Neural cell (in vitro differentiated cells): ENCODE measurements at regions not wholly inside any gene's neighbourhood (a gene's known extent, or its start where the extent isn't known, plus 50 kb on each side); places are given as distances from the start of the nearest gene placed in this dataset.

Experiments used
- H2AFZ ChIP-seq: fragments of 200-600, 300-800 bp; sonication (generic), shearing (Covaris generic); 2 replicates; pipeline ENCODE4 v1.6.0; 2014; ENCODE audit warnings: low read depth, mild to moderate bottlenecking, antibody characterized with exemption, low read length, moderate library complexity
- H3F3A ChIP-seq: fragments of 200-600 bp; shearing (Covaris generic); 2 replicates; pipeline ENCODE4 v1.6.1; 2016; ENCODE audit warnings: mild to moderate bottlenecking, moderate library complexity, mixed read lengths, antibody characterized with exemption, low read length; ENCODE audit not compliant: insufficient read depth, poor library complexity, severe bottlenecking
- H3K27ac ChIP-seq: fragments of 200-600, 300-800 bp; sonication (generic), shearing (Covaris generic); 2 replicates; pipeline ENCODE4 v1.5.1; 2014; ENCODE audit warnings: mild to moderate bottlenecking, low read length, moderate library complexity
- H3K27me3 ChIP-seq: fragments of 300-800, 200-600 bp; sonication (generic), shearing (Covaris generic); 2 replicates; pipeline ENCODE4 v1.6.0; 2014; ENCODE audit warnings: mild to moderate bottlenecking, low read depth, low read length, moderate library complexity; ENCODE audit not compliant: insufficient read depth
- H3K36me3 ChIP-seq: fragments of 300-800, 200-600 bp; sonication (generic), shearing (Covaris generic); 2 replicates; pipeline ENCODE4 v1.5.1; 2014; ENCODE audit warnings: mild to moderate bottlenecking, antibody characterized with exemption, low read length, moderate library complexity; ENCODE audit not compliant: insufficient read depth
- H3K4me2 ChIP-seq: fragments of 300-800, 200-600 bp; sonication (generic), shearing (Covaris generic); 2 replicates; pipeline ENCODE4 v1.6.0; 2014; ENCODE audit warnings: mild to moderate bottlenecking, low read length
- H3K4me3 ChIP-seq: fragments of 300-800, 200-600 bp; sonication (generic), shearing (Covaris generic); 2 replicates; pipeline ENCODE4 v1.5.1; 2014; ENCODE audit warnings: mild to moderate bottlenecking, low read length, moderate library complexity
- H3K79me2 ChIP-seq: fragments of 200-600 bp; shearing (Covaris generic); replicated peaks from 2 replicates; pipeline ENCODE4 v1.6.0; 2014; ENCODE audit warnings: mild to moderate bottlenecking, low read length, moderate library complexity; ENCODE audit not compliant: insufficient read depth
- H3K9ac ChIP-seq: fragments of 300-800, 200-600 bp; sonication (generic), shearing (Covaris generic); 2 replicates; pipeline ENCODE4 v1.6.1; 2016; ENCODE audit warnings: mild to moderate bottlenecking, low read length, mixed read lengths
- H3K9me2 ChIP-seq: fragments of 200-600 bp; shearing (Covaris generic); 2 replicates; pipeline ENCODE4 v1.6.1; 2016; ENCODE audit warnings: mild to moderate bottlenecking, low read length, mixed read lengths; ENCODE audit not compliant: insufficient read depth
- H3K9me3 ChIP-seq: fragments of 200-600, 300-800 bp; sonication (generic), shearing (Covaris generic); 2 replicates; pipeline ENCODE4 v1.6.1; 2016; ENCODE audit warnings: mild to moderate bottlenecking, mixed run types, low read length, moderate library complexity, mixed read lengths
- H4K20me1 ChIP-seq: fragments of 200-600 bp; shearing (Covaris generic); 2 replicates; pipeline ENCODE4 v1.6.1; 2016; ENCODE audit warnings: mild to moderate bottlenecking, mixed run types; ENCODE audit not compliant: insufficient read depth
- EP300 ChIP-seq: fragments of 450-650 bp; conservative IDR thresholded peaks from 2 replicates; pipeline ENCODE4 v1.6.1; 2014; ENCODE audit warnings: antibody characterized with exemption, mild to moderate bottlenecking, moderate library complexity; ENCODE audit not compliant: poor library complexity, severe bottlenecking
- EZH2 ChIP-seq: fragments of 200-600, 300-800 bp; shearing (Covaris generic), sonication (generic); IDR thresholded peaks from 2 replicates; pipeline ENCODE4 v1.6.1; 2014; ENCODE audit warnings: antibody characterized with exemption, low read length, borderline replicate concordance, mild to moderate bottlenecking; ENCODE audit not compliant: insufficient read depth, poor library complexity, severe bottlenecking
- MXI1 ChIP-seq: fragments of 450-650 bp; conservative IDR thresholded peaks from 2 replicates; pipeline ENCODE4 v1.6.1; 2014; ENCODE audit warnings: antibody characterized with exemption, mild to moderate bottlenecking; ENCODE audit not compliant: poor library complexity, severe bottlenecking
- POLR2AphosphoS5 ChIP-seq: IDR thresholded peaks from 2 replicates; pipeline ENCODE4 v1.6.1; 2012
- RAD21 ChIP-seq: fragments of 450-650 bp; conservative IDR thresholded peaks from 2 replicates; pipeline ENCODE4 v1.6.1; 2014; ENCODE audit warnings: antibody characterized with exemption, mild to moderate bottlenecking, moderate library complexity
- SMC3 ChIP-seq: fragments of 450-650 bp; conservative IDR thresholded peaks from 2 replicates; pipeline ENCODE4 v1.6.1; 2014; ENCODE audit warnings: antibody characterized with exemption, mild to moderate bottlenecking, moderate library complexity; ENCODE audit not compliant: poor library complexity
- TAF1 ChIP-seq: IDR thresholded peaks from 2 replicates; pipeline ENCODE4 v1.6.1; 2012; ENCODE audit warnings: low read depth
- TF ChIP-seq, protein P1 (sequence below): IDR thresholded peaks from 2 replicates; pipeline ENCODE4 v1.6.1; 2012; ENCODE audit warnings: borderline replicate concordance
- TF ChIP-seq, protein P2 (sequence below): fragments of 450-650 bp; IDR thresholded peaks from 2 replicates; pipeline ENCODE4 v1.5.1; 2014; ENCODE audit warnings: antibody characterized with exemption, mild to moderate bottlenecking, moderate library complexity; ENCODE audit not compliant: poor library complexity, severe bottlenecking

DNA sequence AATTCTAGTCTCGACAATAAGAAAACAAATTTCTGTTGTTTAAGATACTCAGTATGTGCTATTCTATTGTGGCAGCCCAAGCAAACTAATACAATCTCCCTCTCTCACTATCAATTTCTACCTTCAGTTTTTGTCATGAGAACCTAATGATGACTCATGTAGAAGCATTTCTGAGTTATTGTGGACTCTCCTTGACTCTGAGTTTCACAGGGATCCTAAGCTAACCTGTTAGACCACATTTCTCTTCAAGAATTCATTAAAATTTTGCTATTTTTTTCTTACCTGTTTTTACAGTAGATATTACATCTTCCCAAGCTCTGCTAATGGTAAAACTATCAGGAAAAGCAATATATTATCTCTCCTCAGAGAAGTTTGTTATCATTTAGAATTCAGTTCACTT lies 599.1 kb upstream of the TYRP1 start:
- TF ChIP-seq, protein P1, sequence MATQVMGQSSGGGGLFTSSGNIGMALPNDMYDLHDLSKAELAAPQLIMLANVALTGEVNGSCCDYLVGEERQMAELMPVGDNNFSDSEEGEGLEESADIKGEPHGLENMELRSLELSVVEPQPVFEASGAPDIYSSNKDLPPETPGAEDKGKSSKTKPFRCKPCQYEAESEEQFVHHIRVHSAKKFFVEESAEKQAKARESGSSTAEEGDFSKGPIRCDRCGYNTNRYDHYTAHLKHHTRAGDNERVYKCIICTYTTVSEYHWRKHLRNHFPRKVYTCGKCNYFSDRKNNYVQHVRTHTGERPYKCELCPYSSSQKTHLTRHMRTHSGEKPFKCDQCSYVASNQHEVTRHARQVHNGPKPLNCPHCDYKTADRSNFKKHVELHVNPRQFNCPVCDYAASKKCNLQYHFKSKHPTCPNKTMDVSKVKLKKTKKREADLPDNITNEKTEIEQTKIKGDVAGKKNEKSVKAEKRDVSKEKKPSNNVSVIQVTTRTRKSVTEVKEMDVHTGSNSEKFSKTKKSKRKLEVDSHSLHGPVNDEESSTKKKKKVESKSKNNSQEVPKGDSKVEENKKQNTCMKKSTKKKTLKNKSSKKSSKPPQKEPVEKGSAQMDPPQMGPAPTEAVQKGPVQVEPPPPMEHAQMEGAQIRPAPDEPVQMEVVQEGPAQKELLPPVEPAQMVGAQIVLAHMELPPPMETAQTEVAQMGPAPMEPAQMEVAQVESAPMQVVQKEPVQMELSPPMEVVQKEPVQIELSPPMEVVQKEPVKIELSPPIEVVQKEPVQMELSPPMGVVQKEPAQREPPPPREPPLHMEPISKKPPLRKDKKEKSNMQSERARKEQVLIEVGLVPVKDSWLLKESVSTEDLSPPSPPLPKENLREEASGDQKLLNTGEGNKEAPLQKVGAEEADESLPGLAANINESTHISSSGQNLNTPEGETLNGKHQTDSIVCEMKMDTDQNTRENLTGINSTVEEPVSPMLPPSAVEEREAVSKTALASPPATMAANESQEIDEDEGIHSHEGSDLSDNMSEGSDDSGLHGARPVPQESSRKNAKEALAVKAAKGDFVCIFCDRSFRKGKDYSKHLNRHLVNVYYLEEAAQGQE: no peak
- TF ChIP-seq POLR2AphosphoS5 (no peak), TAF1 (no peak), SMC3 (no peak), RAD21 (no peak), EP300 (no peak), EZH2 (no peak), MXI1 (no peak)
- TF ChIP-seq, protein P2, sequence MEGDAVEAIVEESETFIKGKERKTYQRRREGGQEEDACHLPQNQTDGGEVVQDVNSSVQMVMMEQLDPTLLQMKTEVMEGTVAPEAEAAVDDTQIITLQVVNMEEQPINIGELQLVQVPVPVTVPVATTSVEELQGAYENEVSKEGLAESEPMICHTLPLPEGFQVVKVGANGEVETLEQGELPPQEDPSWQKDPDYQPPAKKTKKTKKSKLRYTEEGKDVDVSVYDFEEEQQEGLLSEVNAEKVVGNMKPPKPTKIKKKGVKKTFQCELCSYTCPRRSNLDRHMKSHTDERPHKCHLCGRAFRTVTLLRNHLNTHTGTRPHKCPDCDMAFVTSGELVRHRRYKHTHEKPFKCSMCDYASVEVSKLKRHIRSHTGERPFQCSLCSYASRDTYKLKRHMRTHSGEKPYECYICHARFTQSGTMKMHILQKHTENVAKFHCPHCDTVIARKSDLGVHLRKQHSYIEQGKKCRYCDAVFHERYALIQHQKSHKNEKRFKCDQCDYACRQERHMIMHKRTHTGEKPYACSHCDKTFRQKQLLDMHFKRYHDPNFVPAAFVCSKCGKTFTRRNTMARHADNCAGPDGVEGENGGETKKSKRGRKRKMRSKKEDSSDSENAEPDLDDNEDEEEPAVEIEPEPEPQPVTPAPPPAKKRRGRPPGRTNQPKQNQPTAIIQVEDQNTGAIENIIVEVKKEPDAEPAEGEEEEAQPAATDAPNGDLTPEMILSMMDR: no peak
- H3K27ac ChIP-seq: no peak overlapping the region
- no peak overlapping the region for H3K9ac ChIP-seq
- H3K4me2 ChIP-seq: no peak overlapping the region
- no peaks in the 10 kb centered on the region for H3K9me3 ChIP-seq
- H3K4me3 ChIP-seq: no peak overlapping the region
- no peaks in the 10 kb centered on the region for H3F3A ChIP-seq
- no peaks in the 10 kb centered on the region for H4K20me1 ChIP-seq
- H2AFZ ChIP-seq: no peak overlapping the region
- H3K36me3 ChIP-seq: no peaks in the 10 kb centered on the region
- no peaks in the 10 kb centered on the region for H3K9me2 ChIP-seq
- no peaks in the 10 kb centered on the region for H3K79me2 ChIP-seq
- no peaks in the 10 kb centered on the region for H3K27me3 ChIP-seq

DNA sequence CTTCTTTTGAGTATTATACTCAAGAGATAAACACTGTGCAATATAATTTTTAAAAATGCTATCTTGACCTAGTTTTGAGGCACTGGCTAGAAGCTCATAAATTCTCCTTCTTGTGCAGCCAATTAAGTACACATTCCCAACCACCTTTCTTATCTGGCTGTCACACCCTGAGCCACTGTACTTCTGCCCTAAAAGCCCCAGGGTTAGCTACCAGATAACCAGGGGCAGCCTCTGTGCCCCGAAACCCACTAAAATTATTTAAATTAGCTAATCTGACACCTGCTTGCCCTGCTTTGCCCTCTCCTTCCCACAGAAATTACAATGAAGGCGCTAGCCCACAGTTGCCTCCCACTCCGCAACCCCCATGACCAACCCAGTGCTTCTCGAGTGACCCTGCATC lies 597.3 kb upstream of the TYRP1 start:
- no peak overlapping the region for H2AFZ ChIP-seq
- no peak overlapping the region for H3K9ac ChIP-seq
- H3K4me2 ChIP-seq: no peak overlapping the region
- no peaks in the 10 kb centered on the region for H3K9me3 ChIP-seq
- no peaks in the 10 kb centered on the region for H3K36me3 ChIP-seq
- no peaks in the 10 kb centered on the region for H3K27me3 ChIP-seq
- no peaks in the 10 kb centered on the region for H3F3A ChIP-seq
- H4K20me1 ChIP-seq: no peaks in the 10 kb centered on the region
- H3K9me2 ChIP-seq: no peaks in the 10 kb centered on the region
- no peak overlapping the region for H3K27ac ChIP-seq
- TF ChIP-seq, protein P1: no peak
- TF ChIP-seq EP300 (no peak), EZH2 (no peak), RAD21 (no peak), TAF1 (no peak), SMC3 (no peak), MXI1 (no peak), POLR2AphosphoS5 (no peak)
- TF ChIP-seq, protein P2: no peak
- H3K4me3 ChIP-seq: no peak overlapping the region
- H3K79me2 ChIP-seq: no peaks in the 10 kb centered on the region
